ENCODE measurements at regions not wholly inside any gene's neighbourhood (a gene's known extent, or its start where the extent isn't known, plus 50 kb on each side); places are given as distances from the start of the nearest gene placed in this dataset.
A peak's percentile ranks its signal among the peaks of the same experiment; 100 is the strongest.

GRCh38 chr3:16692486-16693344, 87.5 kb upstream of the DAZL start:
- H3K4me3 Mint-ChIP-seq = no peak overlapping the region
- Histone ChIP-seq H3K4me3 (ENCODE audit: low read depth, low read length) (no peak overlapping the region), H3K27ac (ENCODE audit: insufficient read depth, low read length, poor library complexity, severe bottlenecking) (no peak overlapping the region), H3K36me3 (ENCODE audit: control insufficient read depth, insufficient read depth, low read length) (no peaks in the 10 kb centered on the region), H3K4me1 (ENCODE audit: control insufficient read depth, insufficient read depth, low read length, poor library complexity, severe bottlenecking) (no peaks in the 10 kb centered on the region), H3K9me3 (ENCODE audit: control insufficient read depth in 2 of 2, low read length in 2 of 2) (no peaks in the 10 kb centered on the region), H3K27me3 (ENCODE audit: control insufficient read depth, insufficient read depth, low read length) (peaks cover 2% of the 10 kb centered on the region)
- H3K36me3 Mint-ChIP-seq = no peaks in the 10 kb centered on the region
- H3K4me1 Mint-ChIP-seq = no peaks in the 10 kb centered on the region
- H3K9me3 Mint-ChIP-seq = peaks cover 0 to 1% (median 0%) of the 10 kb centered on the region in 7 donors
- ATAC-seq (ENCODE audit: low read depth in 2 of 2) = no peak
- H3K27ac Mint-ChIP-seq = no peak overlapping the region
- no peak for DNase-seq
- peaks cover 29% of the 10 kb centered on the region for H3K27me3 Mint-ChIP-seq

GRCh38 chr3:16693820-16694219, 88.6 kb upstream of the DAZL start:
- H3K9me3 ChIP-seq (ENCODE audit: control insufficient read depth in 2 of 2, low read length in 2 of 2) = no peaks in the 10 kb centered on the region
- DNase-seq (no peak), ATAC-seq (ENCODE audit: low read depth in 2 of 2) (no peak)
- Mint-ChIP-seq H3K9me3 (no peaks in the 10 kb centered on the region), H3K27ac (peak overlapping the region in 2 of 3 donors; percentile 12), H3K4me3 (no peak overlapping the region), H3K4me1 (no peaks in the 10 kb centered on the region), H3K27me3 (peaks cover 36% of the 10 kb centered on the region), H3K36me3 (no peaks in the 10 kb centered on the region)
- peaks cover 2% of the 10 kb centered on the region for H3K27me3 ChIP-seq (ENCODE audit: control insufficient read depth, insufficient read depth, low read length)
- no peak overlapping the region for H3K4me3 ChIP-seq (ENCODE audit: low read depth, low read length)
- no peak overlapping the region for H3K27ac ChIP-seq (ENCODE audit: insufficient read depth, low read length, poor library complexity, severe bottlenecking)
- no peaks in the 10 kb centered on the region for H3K4me1 ChIP-seq (ENCODE audit: control insufficient read depth, insufficient read depth, low read length, poor library complexity, severe bottlenecking)
- H3K36me3 ChIP-seq (ENCODE audit: control insufficient read depth, insufficient read depth, low read length) = no peaks in the 10 kb centered on the region

- Histone ChIP-seq H3K9me3 (ENCODE audit: control insufficient read depth in 2 of 2, low read length in 2 of 2) (no peaks in the 10 kb centered on the region), H3K27me3 (ENCODE audit: control insufficient read depth, insufficient read depth, low read length) (peaks cover 7% of the 10 kb centered on the region), H3K27ac (ENCODE audit: insufficient read depth, low read length, poor library complexity, severe bottlenecking) (no peak overlapping the region), H3K4me3 (ENCODE audit: low read depth, low read length) (no peak overlapping the region), H3K4me1 (ENCODE audit: control insufficient read depth, insufficient read depth, low read length, poor library complexity, severe bottlenecking) (no peaks in the 10 kb centered on the region), H3K36me3 (ENCODE audit: control insufficient read depth, insufficient read depth, low read length) (no peaks in the 10 kb centered on the region)
- Mint-ChIP-seq H3K27ac (no peak overlapping the region), H3K4me1 (no peaks in the 10 kb centered on the region), H3K27me3 (peaks cover 36% of the 10 kb centered on the region), H3K9me3 (no peaks in the 10 kb centered on the region), H3K36me3 (no peaks in the 10 kb centered on the region), H3K4me3 (no peak overlapping the region)
- no peak for DNase-seq
- ATAC-seq (ENCODE audit: low read depth in 2 of 2) = no peak
Measured at GRCh38 chr3:16695710-16696109, 90.5 kb upstream of the DAZL start.

GRCh38 chr3:16697443-16698147, 92.4 kb upstream of the DAZL start:
- H3K4me1 Mint-ChIP-seq = no peaks in the 10 kb centered on the region
- ATAC-seq (ENCODE audit: low read depth in 2 of 2) (no peak), DNase-seq (no peak)
- Histone ChIP-seq H3K27ac (ENCODE audit: insufficient read depth, low read length, poor library complexity, severe bottlenecking) (no peak overlapping the region), H3K27me3 (ENCODE audit: control insufficient read depth, insufficient read depth, low read length) (peaks cover 10% of the 10 kb centered on the region), H3K4me1 (ENCODE audit: control insufficient read depth, insufficient read depth, low read length, poor library complexity, severe bottlenecking) (no peaks in the 10 kb centered on the region), H3K9me3 (ENCODE audit: control insufficient read depth in 2 of 2, low read length in 2 of 2) (no peaks in the 10 kb centered on the region), H3K4me3 (ENCODE audit: low read depth, low read length) (no peak overlapping the region), H3K36me3 (ENCODE audit: control insufficient read depth, insufficient read depth, low read length) (no peaks in the 10 kb centered on the region)
- H3K27me3 Mint-ChIP-seq = peaks cover 39% of the 10 kb centered on the region
- no peak overlapping the region for H3K4me3 Mint-ChIP-seq
- H3K9me3 Mint-ChIP-seq = peaks cover 0 to 1% (median 0%) of the 10 kb centered on the region in 7 donors
- H3K36me3 Mint-ChIP-seq = no peaks in the 10 kb centered on the region
- no peak overlapping the region for H3K27ac Mint-ChIP-seq

GRCh38 chr3:16700651-16701050, 95.4 kb upstream of the DAZL start:
- Histone ChIP-seq H3K9me3 (ENCODE audit: control insufficient read depth in 2 of 2, low read length in 2 of 2) (no peaks in the 10 kb centered on the region), H3K27ac (ENCODE audit: insufficient read depth, low read length, poor library complexity, severe bottlenecking) (no peak overlapping the region), H3K4me3 (ENCODE audit: low read depth, low read length) (no peak overlapping the region), H3K36me3 (ENCODE audit: control insufficient read depth, insufficient read depth, low read length) (no peaks in the 10 kb centered on the region), H3K27me3 (ENCODE audit: control insufficient read depth, insufficient read depth, low read length) (peaks cover 12% of the 10 kb centered on the region), H3K4me1 (ENCODE audit: control insufficient read depth, insufficient read depth, low read length, poor library complexity, severe bottlenecking) (no peaks in the 10 kb centered on the region)
- no peaks in the 10 kb centered on the region for H3K36me3 Mint-ChIP-seq
- no peak overlapping the region for H3K4me3 Mint-ChIP-seq
- peaks cover 40% of the 10 kb centered on the region for H3K27me3 Mint-ChIP-seq
- no peak for DNase-seq
- peaks cover 0 to 1% (median 0%) of the 10 kb centered on the region in 7 donors for H3K9me3 Mint-ChIP-seq
- ATAC-seq (ENCODE audit: low read depth in 2 of 2) = no peak
- H3K27ac Mint-ChIP-seq = no peak overlapping the region
- H3K4me1 Mint-ChIP-seq = no peaks in the 10 kb centered on the region

DNA sequence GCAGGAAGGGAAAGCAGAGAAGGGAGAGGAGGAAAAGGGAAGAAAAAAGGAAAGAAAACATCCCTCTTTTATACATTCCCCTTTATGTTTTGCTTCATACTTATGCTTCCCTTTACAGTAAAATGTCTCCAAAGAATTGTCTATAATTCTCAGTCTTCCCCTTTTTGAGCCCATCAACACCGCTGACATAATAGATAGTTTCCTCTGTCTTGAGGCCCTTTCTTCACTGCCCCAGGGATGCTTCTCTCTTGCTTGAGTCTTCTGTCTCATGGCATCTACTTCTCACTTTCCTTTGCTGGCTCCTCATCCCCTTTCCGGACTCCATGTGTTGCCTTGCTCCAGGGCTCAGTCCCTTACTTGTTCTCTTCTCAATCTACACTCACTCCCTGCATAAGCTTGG, 99.7 kb upstream of the DAZL start:
- DNase-seq (no peak), ATAC-seq (ENCODE audit: low read depth in 2 of 2) (no peak)
- Mint-ChIP-seq H3K36me3 (no peaks in the 10 kb centered on the region), H3K27ac (no peak overlapping the region), H3K4me1 (no peaks in the 10 kb centered on the region), H3K4me3 (no peak overlapping the region), H3K9me3 (peaks cover 0 to 6% (median 3%) of the 10 kb centered on the region in 7 donors), H3K27me3 (peaks cover 19% of the 10 kb centered on the region)
- no peaks in the 10 kb centered on the region for H3K9me3 ChIP-seq (ENCODE audit: control insufficient read depth in 2 of 2, low read length in 2 of 2)
- H3K36me3 ChIP-seq (ENCODE audit: control insufficient read depth, insufficient read depth, low read length) = no peaks in the 10 kb centered on the region
- H3K4me1 ChIP-seq (ENCODE audit: control insufficient read depth, insufficient read depth, low read length, poor library complexity, severe bottlenecking) = no peaks in the 10 kb centered on the region
- H3K27ac ChIP-seq (ENCODE audit: insufficient read depth, low read length, poor library complexity, severe bottlenecking) = no peak overlapping the region
- no peak overlapping the region for H3K4me3 ChIP-seq (ENCODE audit: low read depth, low read length)
- peaks cover 15% of the 10 kb centered on the region for H3K27me3 ChIP-seq (ENCODE audit: control insufficient read depth, insufficient read depth, low read length)

- Mint-ChIP-seq H3K9me3 (peaks cover 0 to 7% (median 4%) of the 10 kb centered on the region in 7 donors), H3K4me1 (no peaks in the 10 kb centered on the region), H3K27me3 (peaks cover 16% of the 10 kb centered on the region), H3K4me3 (no peak overlapping the region), H3K36me3 (no peaks in the 10 kb centered on the region), H3K27ac (no peak overlapping the region)
- H3K4me3 ChIP-seq (ENCODE audit: low read depth, low read length) = no peak overlapping the region
- H3K9me3 ChIP-seq (ENCODE audit: control insufficient read depth in 2 of 2, low read length in 2 of 2) = no peaks in the 10 kb centered on the region
- ATAC-seq (ENCODE audit: low read depth in 2 of 2) (no peak), DNase-seq (no peak)
- peaks cover 8% of the 10 kb centered on the region for H3K27me3 ChIP-seq (ENCODE audit: control insufficient read depth, insufficient read depth, low read length)
- H3K36me3 ChIP-seq (ENCODE audit: control insufficient read depth, insufficient read depth, low read length) = no peaks in the 10 kb centered on the region
- no peaks in the 10 kb centered on the region for H3K4me1 ChIP-seq (ENCODE audit: control insufficient read depth, insufficient read depth, low read length, poor library complexity, severe bottlenecking)
- no peak overlapping the region for H3K27ac ChIP-seq (ENCODE audit: insufficient read depth, low read length, poor library complexity, severe bottlenecking)
Measured at GRCh38 chr3:16707260-16707659, 102.0 kb upstream of the DAZL start.
